ENCODE measurements at regions not wholly inside any gene's neighbourhood (a gene's known extent, or its start where the extent isn't known, plus 50 kb on each side); places are given as distances from the start of the nearest gene placed in this dataset.

- no peak for DNase-seq (ENCODE audit: low read depth in 4 of 4, low spot score in 3 of 4)
Measured at GRCh38 chr11:33560729-33561128, 139.9 kb downstream of the C11orf91 start.

- no peak for DNase-seq (ENCODE audit: low read depth in 4 of 4, low spot score in 3 of 4)
Measured at GRCh38 chr11:33559567-33559966, 141.1 kb downstream of the C11orf91 start.

GRCh38 chr11:33558097-33558496 is 142.5 kb downstream of the C11orf91 start:
- DNase-seq (ENCODE audit: low read depth in 4 of 4, low spot score in 3 of 4): no peak

GRCh38 chr11:33557201-33557600 is 143.4 kb downstream of the C11orf91 start:
- no peak for DNase-seq (ENCODE audit: low read depth in 4 of 4, low spot score in 3 of 4)

- DNase-seq (ENCODE audit: low read depth in 4 of 4, low spot score in 3 of 4): no peak
Measured at GRCh38 chr11:33554219-33554618, 146.4 kb downstream of the C11orf91 start.

- DNase-seq (ENCODE audit: low read depth in 4 of 4, low spot score in 3 of 4): no peak
Measured at GRCh38 chr11:33553486-33553885, 147.1 kb downstream of the C11orf91 start.

- DNase-seq (ENCODE audit: low read depth in 4 of 4, low spot score in 3 of 4): no peak
Measured at GRCh38 chr11:33552756-33553155, 147.9 kb downstream of the C11orf91 start.

GRCh38 chr11:33551051-33551450 is 149.6 kb downstream of the C11orf91 start:
- DNase-seq (ENCODE audit: low read depth in 4 of 4, low spot score in 3 of 4): no peak

GRCh38 chr11:33549483-33549882 is 151.1 kb downstream of the C11orf91 start:
- no peak for DNase-seq (ENCODE audit: low read depth in 4 of 4, low spot score in 3 of 4)

GRCh38 chr11:33545931-33546330 is 154.7 kb downstream of the C11orf91 start:
- DNase-seq (ENCODE audit: low read depth in 4 of 4, low spot score in 3 of 4): no peak

GRCh38 chr11:33544593-33545373 is 155.8 kb downstream of the C11orf91 start:
- no peak for DNase-seq (ENCODE audit: low read depth in 4 of 4, low spot score in 3 of 4)

GRCh38 chr11:33543823-33544222 is 156.8 kb downstream of the C11orf91 start:
- DNase-seq (ENCODE audit: low read depth in 4 of 4, low spot score in 3 of 4): no peak

GRCh38 chr11:33542921-33543320 is 157.7 kb downstream of the C11orf91 start:
- peak in 2 of 4 donors; percentile 1 to 8 for DNase-seq (ENCODE audit: low read depth in 4 of 4, low spot score in 3 of 4)

GRCh38 chr11:33540946-33541915 is 159.4 kb downstream of the C11orf91 start:
- no peak for DNase-seq (ENCODE audit: low read depth in 4 of 4, low spot score in 3 of 4)

- no peak for DNase-seq (ENCODE audit: low read depth in 4 of 4, low spot score in 3 of 4)
Measured at GRCh38 chr11:33540427-33540826, 160.2 kb downstream of the C11orf91 start.

GRCh38 chr11:33539751-33540150 is 160.9 kb downstream of the C11orf91 start:
- no peak for DNase-seq (ENCODE audit: low read depth in 4 of 4, low spot score in 3 of 4)

- DNase-seq (ENCODE audit: low read depth in 4 of 4, low spot score in 3 of 4): no peak
Measured at GRCh38 chr11:33538726-33539125, 161.9 kb downstream of the C11orf91 start.

GRCh38 chr11:33536178-33536577 is 164.4 kb downstream of the C11orf91 start:
- no peak for DNase-seq (ENCODE audit: low read depth in 4 of 4, low spot score in 3 of 4)

- no peak for DNase-seq (ENCODE audit: low read depth in 4 of 4, low spot score in 3 of 4)
Measured at GRCh38 chr11:33534575-33534974, 166.1 kb downstream of the C11orf91 start.

GRCh38 chr11:33533386-33534052 is 167.1 kb downstream of the C11orf91 start:
- no peak for DNase-seq (ENCODE audit: low read depth in 4 of 4, low spot score in 3 of 4)
